Ishikawa (cell line): ENCODE measurements at regions not wholly inside any gene's neighbourhood (a gene's known extent, or its start where the extent isn't known, plus 50 kb on each side); places are given as distances from the start of the nearest gene placed in this dataset.

Experiments used
- CEBPB ChIP-seq: IDR thresholded peaks from 2 replicates; pipeline ENCODE4 v1.6.1; 2012
- CREB1 ChIP-seq: IDR thresholded peaks from 2 replicates; pipeline ENCODE4 v1.6.1; 2012; ENCODE audit warnings: low read depth
- EGR1 ChIP-seq: IDR thresholded peaks from 2 replicates; pipeline ENCODE4 v1.6.1; 2012
- EP300 ChIP-seq: IDR thresholded peaks from 2 replicates; pipeline ENCODE4 v1.6.1; 2012; ENCODE audit warnings: borderline replicate concordance
- FOXM1 ChIP-seq: IDR thresholded peaks from 2 replicates; pipeline ENCODE4 v1.6.1; 2012; ENCODE audit warnings: low read depth, borderline replicate concordance
- NFIC ChIP-seq: IDR thresholded peaks from 2 replicates; pipeline ENCODE4 v1.6.1; 2012
- RAD21 ChIP-seq: IDR thresholded peaks from 2 replicates; pipeline ENCODE4 v1.6.1; 2012; ENCODE audit warnings: low read depth
- TAF1 ChIP-seq: IDR thresholded peaks from 2 replicates; pipeline ENCODE4 v1.6.1; 2012; ENCODE audit warnings: low read depth, mild to moderate bottlenecking
- TCF12 ChIP-seq: IDR thresholded peaks from 2 replicates; pipeline ENCODE4 v1.6.1; 2012; ENCODE audit warnings: low read depth
- TEAD4 ChIP-seq: IDR thresholded peaks from 2 replicates; pipeline ENCODE4 v1.6.1; 2012
- YY1 ChIP-seq: IDR thresholded peaks from 2 replicates; pipeline ENCODE4 v1.6.1; 2012; ENCODE audit warnings: low read depth
- ZBTB7A ChIP-seq: IDR thresholded peaks from 2 replicates; pipeline ENCODE4 v1.6.1; 2012; ENCODE audit warnings: low read depth
- TF ChIP-seq, protein P1 (sequence below): IDR thresholded peaks from 2 replicates; pipeline ENCODE4 v1.6.1; 2012
- TF ChIP-seq, protein P2 (sequence below): IDR thresholded peaks from 2 replicates; pipeline ENCODE4 v1.6.1; 2012; ENCODE audit warnings: low read depth, mild to moderate bottlenecking
- TF ChIP-seq, protein P3 (sequence below): IDR thresholded peaks from 2 replicates; pipeline ENCODE4 v1.6.1; 2012

DNA sequence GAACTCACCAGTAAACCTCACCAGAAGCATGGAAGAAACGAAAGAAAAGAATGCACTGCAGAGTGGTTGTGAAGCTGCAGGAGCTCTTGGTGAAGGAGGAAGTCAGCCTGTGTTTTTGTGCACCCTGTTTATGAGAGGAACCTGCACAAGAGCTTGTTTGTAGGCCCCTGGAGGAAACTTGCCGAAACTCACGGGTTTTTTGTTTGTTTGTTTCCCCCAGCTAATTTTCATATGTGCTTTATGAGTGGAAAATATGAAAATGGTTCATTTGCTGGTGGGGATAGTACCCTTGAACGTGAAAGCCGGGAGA lies 222.7 kb downstream of the C16orf95 start:
- TF ChIP-seq TAF1: no peak
- no peak for TF ChIP-seq CEBPB
- no peak for TF ChIP-seq EGR1
- TF ChIP-seq, protein P1, sequence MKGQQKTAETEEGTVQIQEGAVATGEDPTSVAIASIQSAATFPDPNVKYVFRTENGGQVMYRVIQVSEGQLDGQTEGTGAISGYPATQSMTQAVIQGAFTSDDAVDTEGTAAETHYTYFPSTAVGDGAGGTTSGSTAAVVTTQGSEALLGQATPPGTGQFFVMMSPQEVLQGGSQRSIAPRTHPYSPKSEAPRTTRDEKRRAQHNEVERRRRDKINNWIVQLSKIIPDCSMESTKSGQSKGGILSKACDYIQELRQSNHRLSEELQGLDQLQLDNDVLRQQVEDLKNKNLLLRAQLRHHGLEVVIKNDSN: no peak
- no peak for TF ChIP-seq TEAD4
- TF ChIP-seq ZBTB7A: no peak
- TF ChIP-seq TCF12: no peak
- no peak for TF ChIP-seq RAD21
- TF ChIP-seq, protein P2, sequence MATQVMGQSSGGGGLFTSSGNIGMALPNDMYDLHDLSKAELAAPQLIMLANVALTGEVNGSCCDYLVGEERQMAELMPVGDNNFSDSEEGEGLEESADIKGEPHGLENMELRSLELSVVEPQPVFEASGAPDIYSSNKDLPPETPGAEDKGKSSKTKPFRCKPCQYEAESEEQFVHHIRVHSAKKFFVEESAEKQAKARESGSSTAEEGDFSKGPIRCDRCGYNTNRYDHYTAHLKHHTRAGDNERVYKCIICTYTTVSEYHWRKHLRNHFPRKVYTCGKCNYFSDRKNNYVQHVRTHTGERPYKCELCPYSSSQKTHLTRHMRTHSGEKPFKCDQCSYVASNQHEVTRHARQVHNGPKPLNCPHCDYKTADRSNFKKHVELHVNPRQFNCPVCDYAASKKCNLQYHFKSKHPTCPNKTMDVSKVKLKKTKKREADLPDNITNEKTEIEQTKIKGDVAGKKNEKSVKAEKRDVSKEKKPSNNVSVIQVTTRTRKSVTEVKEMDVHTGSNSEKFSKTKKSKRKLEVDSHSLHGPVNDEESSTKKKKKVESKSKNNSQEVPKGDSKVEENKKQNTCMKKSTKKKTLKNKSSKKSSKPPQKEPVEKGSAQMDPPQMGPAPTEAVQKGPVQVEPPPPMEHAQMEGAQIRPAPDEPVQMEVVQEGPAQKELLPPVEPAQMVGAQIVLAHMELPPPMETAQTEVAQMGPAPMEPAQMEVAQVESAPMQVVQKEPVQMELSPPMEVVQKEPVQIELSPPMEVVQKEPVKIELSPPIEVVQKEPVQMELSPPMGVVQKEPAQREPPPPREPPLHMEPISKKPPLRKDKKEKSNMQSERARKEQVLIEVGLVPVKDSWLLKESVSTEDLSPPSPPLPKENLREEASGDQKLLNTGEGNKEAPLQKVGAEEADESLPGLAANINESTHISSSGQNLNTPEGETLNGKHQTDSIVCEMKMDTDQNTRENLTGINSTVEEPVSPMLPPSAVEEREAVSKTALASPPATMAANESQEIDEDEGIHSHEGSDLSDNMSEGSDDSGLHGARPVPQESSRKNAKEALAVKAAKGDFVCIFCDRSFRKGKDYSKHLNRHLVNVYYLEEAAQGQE: no peak
- no peak for TF ChIP-seq CREB1
- TF ChIP-seq, protein P3, sequence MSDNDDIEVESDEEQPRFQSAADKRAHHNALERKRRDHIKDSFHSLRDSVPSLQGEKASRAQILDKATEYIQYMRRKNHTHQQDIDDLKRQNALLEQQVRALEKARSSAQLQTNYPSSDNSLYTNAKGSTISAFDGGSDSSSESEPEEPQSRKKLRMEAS: no peak
- TF ChIP-seq EP300: no peak
- no peak for TF ChIP-seq NFIC

DNA sequence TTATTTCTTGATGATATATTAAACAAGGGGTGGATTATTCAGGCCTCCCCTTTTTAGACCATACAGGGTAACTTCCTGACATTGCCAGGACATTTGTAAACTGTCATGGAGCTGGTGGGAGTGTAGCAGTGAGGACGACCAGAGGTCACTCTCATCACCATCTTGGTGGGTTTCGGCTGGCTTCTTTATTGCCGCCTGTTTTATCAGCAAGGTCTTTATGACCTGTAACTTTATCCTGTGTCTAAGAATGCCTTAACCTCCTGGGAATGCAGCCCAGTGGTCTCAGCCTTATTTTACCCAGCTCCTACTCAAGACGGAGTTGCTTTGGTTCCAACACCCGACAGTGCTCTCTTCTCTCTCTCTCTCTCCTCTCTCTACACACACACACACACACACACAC lies 221.9 kb downstream of the C16orf95 start:
- TF ChIP-seq ZBTB7A: no peak
- TF ChIP-seq, protein P1: no peak

DNA sequence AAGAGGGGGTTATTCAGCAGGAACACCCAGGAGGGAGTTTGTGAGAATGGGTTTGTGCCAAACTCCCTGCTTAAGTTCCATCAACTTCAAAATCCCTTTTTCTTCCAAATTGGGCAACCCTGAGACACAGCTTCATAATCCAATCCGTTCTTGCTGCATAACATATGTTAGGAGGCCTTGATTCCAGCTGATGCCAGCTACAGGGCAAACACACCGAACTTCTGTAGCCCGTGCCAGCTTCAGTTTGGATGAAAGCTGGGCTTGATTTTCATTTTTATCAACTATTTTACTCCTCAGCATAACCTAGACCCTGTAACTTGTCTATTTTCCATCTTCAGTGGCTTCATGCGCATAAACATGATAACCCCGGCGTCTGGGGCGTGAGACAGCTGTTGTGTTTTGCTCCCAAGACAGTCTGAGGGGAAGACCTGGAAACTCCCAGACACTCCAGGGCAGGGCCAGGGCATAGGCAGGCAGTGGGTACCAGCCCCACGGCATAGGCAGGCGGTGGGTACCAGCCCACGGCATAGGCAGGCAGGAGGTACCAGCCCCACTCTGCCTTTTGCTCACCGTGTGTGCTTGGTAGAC lies 220.4 kb downstream of the C16orf95 start:
- TF ChIP-seq CEBPB: no peak
- TF ChIP-seq TEAD4: no peak
- TF ChIP-seq, protein P1: no peak
- TF ChIP-seq, protein P2: no peak
- no peak for TF ChIP-seq TAF1
- TF ChIP-seq RAD21: no peak
- TF ChIP-seq, protein P3: no peak
- no peak for TF ChIP-seq TCF12
- TF ChIP-seq ZBTB7A: no peak
- no peak for TF ChIP-seq NFIC
- TF ChIP-seq YY1: no peak
- no peak for TF ChIP-seq EGR1
- no peak for TF ChIP-seq EP300
- no peak for TF ChIP-seq FOXM1

DNA sequence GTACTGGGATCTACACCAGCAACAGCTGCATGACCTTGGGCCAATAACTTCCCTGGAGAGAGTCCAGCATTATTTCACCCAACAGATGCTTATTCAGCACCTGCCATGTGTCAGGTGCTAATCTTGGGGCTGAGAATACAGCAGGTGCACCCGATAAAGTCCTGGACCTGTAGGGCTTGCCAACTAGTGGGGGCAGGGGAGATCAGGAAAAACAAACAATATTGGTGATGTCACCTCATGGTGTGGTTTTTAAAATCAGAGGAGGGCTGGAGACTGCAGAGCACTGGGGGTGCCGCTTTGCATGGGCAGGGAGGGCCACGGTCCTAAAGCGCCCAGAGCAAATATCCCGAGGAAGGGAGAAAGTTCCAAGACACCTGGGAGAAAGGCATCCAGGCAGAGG lies 218.8 kb downstream of the C16orf95 start:
- no peak for TF ChIP-seq TEAD4
- TF ChIP-seq, protein P2: no peak
- no peak for TF ChIP-seq CREB1
- no peak for TF ChIP-seq NFIC
- TF ChIP-seq TCF12: no peak
- TF ChIP-seq, protein P3: no peak
- TF ChIP-seq TAF1: no peak
- TF ChIP-seq RAD21: no peak
- no peak for TF ChIP-seq EGR1
- TF ChIP-seq CEBPB: no peak
- TF ChIP-seq, protein P1: no peak
